Left lung (tissue), 4 donors: ENCODE measurements at regions not wholly inside any gene's neighbourhood (a gene's known extent, or its start where the extent isn't known, plus 50 kb on each side); places are given as distances from the start of the nearest gene placed in this dataset.

ENCODE experiments used
- ATAC-seq: fragments of 200-7000 bp; cut with Tn5 transposase; one replicate; pipeline ENCODE4 v1.9.1; 2020; ENCODE audit warnings: moderate library complexity
- DNase-seq, 4 donors: peaks; one replicate each; pipeline ENCODE4 v3.0.0-alpha.2; 2013 to 2020
- H3K27ac ChIP-seq, 2 donors: fragments of 200-600 bp; sonication (generic) in 1 of 2; one replicate each; pipeline versions ENCODE4 v1.5.0 to v1.8.0; 2020 to 2021
- H3K27me3 ChIP-seq, 2 donors: fragments of 200-600 bp; sonication (generic) in 1 of 2; one replicate each; pipeline versions ENCODE4 v1.5.0 to v1.8.0; 2020 to 2021
- H3K36me3 ChIP-seq, 2 donors: fragments of 200-600 bp; sonication (generic) in 1 of 2; one replicate each; pipeline versions ENCODE4 v1.5.0 to v1.8.0; 2020 to 2021
- H3K4me1 ChIP-seq, 2 donors: fragments of 200-600 bp; one replicate each; pipeline ENCODE4 v1.8.0; 2021
- H3K4me3 ChIP-seq, 2 donors: fragments of 200-600 bp; sonication (generic) in 1 of 2; one replicate each; pipeline versions ENCODE4 v1.5.0 to v1.8.0; 2020 to 2021; ENCODE audit warnings: mild to moderate bottlenecking in 1 of 2
- H3K9me3 ChIP-seq, 2 donors: fragments of 200-600 bp; sonication (generic) in 1 of 2; one replicate each; pipeline versions ENCODE4 v1.5.0 to v1.8.0; 2020 to 2021
- intact Hi-C, 2 donors: fragments of 100-400 bp; cut with DNase I; formaldehyde crosslinking; loops; one replicate each; pipeline versions ENCODE4 v1.11.2 to v1.14.2; 2022
- TF ChIP-seq, protein P1 (sequence below), 2 donors: fragments of 200-600 bp; sonication (generic) in 1 of 2; IDR thresholded peaks; one replicate each; pipeline versions ENCODE4 v1.5.0 to v1.8.0; 2021; ENCODE audit warnings: antibody characterized with exemption in 2 of 2
- donor health status: DM: no; HTN: yes; CAD: no.
- donor health status: DM: no; HTN: no; CAD: no.

DNA sequence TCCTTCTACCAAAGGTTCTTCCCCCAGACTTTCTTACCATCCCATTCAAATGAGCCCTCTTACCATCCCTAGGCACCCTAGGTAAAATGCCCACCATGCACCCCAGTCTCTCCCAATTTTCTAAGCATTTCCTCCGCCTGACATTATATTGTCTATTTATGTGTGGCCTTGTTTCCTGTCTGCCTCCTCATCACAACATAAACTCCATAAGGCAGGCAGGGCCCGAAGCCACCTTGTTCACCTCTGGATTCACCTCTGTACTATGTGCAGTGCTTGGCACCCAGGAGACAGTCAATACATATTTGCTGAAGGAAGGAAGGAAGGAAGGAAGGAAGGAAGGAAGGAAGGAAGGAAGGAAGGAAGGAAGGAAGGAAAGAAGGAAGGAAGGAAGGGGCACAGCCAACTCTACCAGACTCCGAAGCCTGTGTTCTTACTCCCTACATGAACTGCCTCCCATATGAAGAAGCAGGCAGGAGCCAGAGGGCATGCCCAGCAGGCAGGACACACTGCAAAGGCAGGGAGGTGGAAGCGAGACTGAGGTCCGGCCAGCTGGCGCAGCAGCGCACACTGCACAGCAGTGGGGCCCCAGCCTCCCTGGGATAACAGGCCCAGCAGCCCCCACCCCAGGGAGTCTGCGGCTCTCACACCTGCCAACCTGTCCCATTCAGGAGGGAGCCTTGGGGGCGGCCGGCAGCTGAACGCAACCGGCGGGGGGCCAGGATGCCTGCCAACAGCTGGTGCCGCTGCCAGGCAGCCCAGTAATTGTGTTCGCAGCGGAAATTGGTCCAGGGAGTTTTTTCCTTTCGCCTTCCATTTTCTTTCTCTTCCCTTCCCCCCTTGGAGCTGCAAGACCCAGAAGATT is 106.0 kb upstream of the LINGO1 start:
- TF ChIP-seq, protein P1, sequence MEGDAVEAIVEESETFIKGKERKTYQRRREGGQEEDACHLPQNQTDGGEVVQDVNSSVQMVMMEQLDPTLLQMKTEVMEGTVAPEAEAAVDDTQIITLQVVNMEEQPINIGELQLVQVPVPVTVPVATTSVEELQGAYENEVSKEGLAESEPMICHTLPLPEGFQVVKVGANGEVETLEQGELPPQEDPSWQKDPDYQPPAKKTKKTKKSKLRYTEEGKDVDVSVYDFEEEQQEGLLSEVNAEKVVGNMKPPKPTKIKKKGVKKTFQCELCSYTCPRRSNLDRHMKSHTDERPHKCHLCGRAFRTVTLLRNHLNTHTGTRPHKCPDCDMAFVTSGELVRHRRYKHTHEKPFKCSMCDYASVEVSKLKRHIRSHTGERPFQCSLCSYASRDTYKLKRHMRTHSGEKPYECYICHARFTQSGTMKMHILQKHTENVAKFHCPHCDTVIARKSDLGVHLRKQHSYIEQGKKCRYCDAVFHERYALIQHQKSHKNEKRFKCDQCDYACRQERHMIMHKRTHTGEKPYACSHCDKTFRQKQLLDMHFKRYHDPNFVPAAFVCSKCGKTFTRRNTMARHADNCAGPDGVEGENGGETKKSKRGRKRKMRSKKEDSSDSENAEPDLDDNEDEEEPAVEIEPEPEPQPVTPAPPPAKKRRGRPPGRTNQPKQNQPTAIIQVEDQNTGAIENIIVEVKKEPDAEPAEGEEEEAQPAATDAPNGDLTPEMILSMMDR (IDR thresholded peaks at IDR 0.05): no peak
- Histone ChIP-seq H3K36me3 (no peaks in the 10 kb centered on the region), H3K27ac (no peak overlapping the region), H3K9me3 (no peaks in the 10 kb centered on the region), H3K27me3 (peaks cover 0 to 58% of the 10 kb centered on the region in 2 donors), H3K4me1 (no peaks in the 10 kb centered on the region), H3K4me3 (no peak overlapping the region)
- DNase-seq: no peak
- intact Hi-C loops: no loop called here
- no peak for ATAC-seq

- DNase-seq (no peak), ATAC-seq (no peak)
- Histone ChIP-seq H3K27ac (no peak overlapping the region), H3K4me3 (no peak overlapping the region), H3K27me3 (peaks cover 0 to 58% of the 10 kb centered on the region in 2 donors), H3K9me3 (no peaks in the 10 kb centered on the region), H3K4me1 (no peaks in the 10 kb centered on the region), H3K36me3 (no peaks in the 10 kb centered on the region)
- intact Hi-C loops: no loop called here
- TF ChIP-seq, protein P1 (IDR thresholded peaks at IDR 0.05): no peak
Observed at GRCh38 chr15:77738038-77738370, 105.3 kb upstream of the LINGO1 start.

DNA sequence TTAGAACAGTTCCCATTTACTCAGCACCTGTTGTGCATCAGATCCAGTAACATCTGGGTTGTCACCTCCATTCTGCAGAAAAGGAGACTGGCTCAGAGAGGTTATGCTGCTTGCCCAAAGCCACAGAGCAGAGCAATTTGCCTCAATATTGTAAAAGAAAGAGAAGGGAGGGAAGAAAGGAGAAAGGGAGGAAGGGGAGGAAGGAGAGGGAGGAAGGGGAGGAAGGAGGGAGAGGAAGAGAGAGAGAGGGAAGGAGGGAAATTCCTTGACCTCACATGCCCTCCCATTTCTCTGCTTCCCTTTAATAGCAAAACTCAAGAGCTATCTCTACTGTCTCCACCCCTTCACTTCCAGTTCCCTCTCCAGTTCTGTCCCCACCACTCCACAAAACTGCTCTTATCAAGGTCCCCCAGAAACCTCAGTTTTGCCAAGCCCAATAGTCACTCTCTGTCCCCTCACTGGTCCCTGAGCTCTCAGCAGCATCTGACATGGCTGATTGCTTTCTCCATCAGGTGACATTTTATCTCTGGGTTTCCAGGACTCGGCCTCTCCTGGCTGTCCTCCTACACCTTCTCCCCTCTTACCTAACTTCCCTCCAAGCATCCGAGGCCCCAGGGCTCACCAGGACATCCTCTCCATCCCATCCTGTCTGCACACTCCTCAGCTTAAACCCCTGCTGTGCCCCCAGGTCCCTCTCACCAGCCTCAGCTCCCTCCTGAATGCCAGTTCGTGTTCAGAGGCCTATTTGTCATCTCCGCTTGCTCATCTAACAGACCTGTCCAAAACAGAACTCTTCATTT is 104.7 kb upstream of the LINGO1 start:
- TF ChIP-seq, protein P1 (IDR thresholded peaks at IDR 0.05): no peak
- no peak for ATAC-seq
- DNase-seq: no peak
- no peaks in the 10 kb centered on the region for H3K4me1 ChIP-seq
- H3K27me3 ChIP-seq: peaks cover 0 to 58% of the 10 kb centered on the region in 2 donors
- intact Hi-C loops: no loop called here
- no peaks in the 10 kb centered on the region for H3K9me3 ChIP-seq
- no peaks in the 10 kb centered on the region for H3K36me3 ChIP-seq
- no peak overlapping the region for H3K27ac ChIP-seq
- H3K4me3 ChIP-seq: no peak overlapping the region

- intact Hi-C loops: no loop called here
Observed at GRCh38 chr15:77734306-77734705, 101.6 kb upstream of the LINGO1 start.

More at GRCh38 chr15:77734306-77734705, 101.6 kb upstream of the LINGO1 start:
- Histone ChIP-seq H3K27me3 (peaks cover 0 to 49% of the 10 kb centered on the region in 2 donors), H3K36me3 (no peaks in the 10 kb centered on the region), H3K4me1 (no peaks in the 10 kb centered on the region), H3K9me3 (no peaks in the 10 kb centered on the region), H3K27ac (no peak overlapping the region), H3K4me3 (no peak overlapping the region)
- ATAC-seq: no peak
- TF ChIP-seq, protein P1 (IDR thresholded peaks at IDR 0.05): no peak
- no peak for DNase-seq
